Suprapubic skin (tissue), 4 donors: ENCODE measurements at regions not wholly inside any gene's neighbourhood (a gene's known extent, or its start where the extent isn't known, plus 50 kb on each side); places are given as distances from the start of the nearest gene placed in this dataset.

ENCODE experiments used
- CTCF ChIP-seq, 2 donors: fragments of 200-600 bp in 1 of 2; fragments of 450-650 bp in 1 of 2; sonication (generic) in 1 of 2; IDR thresholded peaks; one replicate each; pipeline ENCODE4 v1.5.1; 2016 to 2019; ENCODE audit warnings: antibody characterized with exemption in 2 of 2, mild to moderate bottlenecking in 1 of 2, moderate library complexity in 1 of 2
- EP300 ChIP-seq: sonication (generic); formaldehyde crosslinking; IDR thresholded peaks from one replicate; pipeline ENCODE4 v1.6.1; 2017; ENCODE audit warnings: antibody characterized with exemption
- POLR2A ChIP-seq, 2 donors: fragments of 450-650 bp; IDR thresholded peaks; one replicate each; pipeline ENCODE4 v1.6.1; 2017; ENCODE audit warnings: antibody characterized with exemption in 2 of 2, mild to moderate bottlenecking in 2 of 2, moderate library complexity in 2 of 2
- POLR2AphosphoS5 ChIP-seq, 3 donors: sonication (generic); formaldehyde crosslinking; IDR thresholded peaks; one replicate each; pipeline ENCODE4 v1.6.1; 2017; ENCODE audit warnings: antibody characterized with exemption in 3 of 3

GRCh38 chr18:61985681-61986080, 92.9 kb upstream of the RNF152 start:
- TF ChIP-seq CTCF (IDR thresholded peaks at IDR 0.05) (no peak), POLR2A (IDR thresholded peaks at IDR 0.05) (no peak), POLR2AphosphoS5 (IDR thresholded peaks at IDR 0.05) (no peak), EP300 (no peak)
